RCC 7860 (cell line): ENCODE measurements at regions not wholly inside any gene's neighbourhood (a gene's known extent, or its start where the extent isn't known, plus 50 kb on each side); places are given as distances from the start of the nearest gene placed in this dataset.
"Not testable (repeated sequence)": the region's sequence is repeated elsewhere in the genome, so short reads cannot be mapped to it uniquely, and the experiment has no call there.

Source experiments
- DNase-seq: peaks from one replicate; pipeline ENCODE4 v3.0.0-alpha.2; 2015; ENCODE audit warnings: low spot score
- FAIRE-seq: peaks from 2 replicates; lab custom pipeline; 2012; peaks lifted over from hg19 to GRCh38; lab: Jason Lieb, UNC

DNA sequence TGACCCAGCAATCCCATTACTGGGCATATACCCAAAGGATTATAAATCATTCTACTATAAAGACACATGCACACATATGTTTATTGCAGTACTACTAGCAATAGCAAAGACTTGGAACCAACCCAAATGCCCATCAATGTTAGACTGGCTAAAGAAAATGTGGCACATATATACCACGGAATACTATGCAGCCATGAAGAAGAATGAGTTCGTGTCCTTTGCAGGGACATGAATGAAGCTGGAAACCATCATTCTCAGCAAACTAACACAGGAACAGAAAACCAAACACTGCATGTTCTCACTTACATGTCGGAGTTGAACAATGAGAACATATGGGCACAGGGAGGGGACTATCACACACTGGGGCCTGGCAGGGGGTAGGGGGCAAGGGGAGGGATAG is 183.0 kb downstream of the HACE1 start:
- not testable (repeated sequence) for FAIRE-seq

DNA sequence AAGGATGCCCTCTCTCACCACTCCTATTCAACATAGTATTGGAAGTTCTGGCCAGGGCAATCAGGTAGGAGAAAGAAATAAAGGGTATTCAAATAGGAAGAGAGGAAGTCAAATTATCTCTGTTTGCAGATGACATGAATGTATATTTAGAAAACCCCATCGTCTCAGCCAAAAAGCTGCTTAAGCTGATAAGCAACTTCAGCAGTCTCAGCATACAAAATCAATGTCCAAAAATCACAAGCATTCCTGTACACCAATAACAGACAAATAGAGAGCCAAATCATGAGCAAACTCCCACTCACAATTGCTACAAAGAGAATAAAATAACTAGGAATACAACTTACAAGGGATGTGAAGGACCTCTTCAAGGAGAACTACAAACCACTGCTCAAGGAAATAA is 184.6 kb downstream of the HACE1 start:
- DNase-seq, FAIRE-seq: not testable (repeated sequence)

More for the DNA sequence above, 183.0 kb downstream of the HACE1 start:
- not testable (repeated sequence) for DNase-seq

GRCh38 chr6:104673078-104673477 is 186.6 kb downstream of the HACE1 start:
- DNase-seq: not testable (repeated sequence)

DNA sequence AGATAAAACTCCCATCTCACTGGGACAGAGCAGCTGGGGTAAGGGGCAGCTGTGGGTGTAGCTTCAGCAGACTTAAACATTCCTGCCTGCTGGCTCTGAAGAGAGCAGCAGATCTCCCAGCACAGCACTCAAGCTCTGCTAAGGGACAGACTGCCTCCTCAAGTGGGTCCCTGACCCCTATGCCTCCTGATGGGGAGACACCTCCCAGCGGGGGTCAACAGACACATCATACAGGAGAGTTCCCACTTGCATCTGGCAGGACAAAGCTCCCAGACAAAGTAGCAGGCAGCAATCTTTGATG is 188.2 kb downstream of the HACE1 start:
- not testable (repeated sequence) for DNase-seq, FAIRE-seq

More at GRCh38 chr6:104673078-104673477, 186.6 kb downstream of the HACE1 start:
- not testable (repeated sequence) for FAIRE-seq

DNA sequence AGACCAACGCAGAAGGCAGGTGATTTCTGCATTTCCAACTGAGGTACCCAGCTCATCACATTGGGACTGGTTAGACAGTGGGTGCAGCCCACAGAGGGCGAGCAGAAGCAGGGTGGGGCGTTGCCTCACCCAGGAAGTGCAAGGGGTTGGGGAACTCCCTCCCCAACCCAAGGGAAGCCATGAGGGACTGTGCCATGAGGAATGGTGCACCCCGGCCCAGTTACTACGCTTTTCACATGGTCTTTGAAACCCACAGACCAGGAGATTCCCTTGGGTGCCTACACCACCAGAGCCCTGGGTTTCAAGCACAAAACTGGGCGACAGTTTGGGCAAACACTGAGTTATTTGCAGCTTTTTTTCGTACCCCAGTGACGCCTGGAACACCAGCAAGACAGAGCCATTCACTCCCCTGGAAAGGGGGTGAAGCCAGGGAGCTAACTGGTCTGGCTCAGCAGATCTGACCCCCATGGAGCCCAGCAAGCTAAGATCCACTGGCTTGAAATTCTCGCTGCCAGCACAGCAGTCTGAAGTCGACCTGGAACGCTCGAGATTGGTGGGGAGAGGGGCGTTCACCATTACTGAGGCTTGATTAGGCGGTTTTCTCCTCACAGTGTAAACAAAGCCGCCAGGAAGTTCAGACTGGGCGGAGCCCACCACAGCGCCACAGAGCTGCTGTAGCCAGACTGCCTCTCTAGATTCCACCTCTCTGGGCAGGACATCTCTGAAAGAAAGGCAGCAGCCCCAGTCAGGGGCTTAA is 188.7 kb downstream of the HACE1 start:
- not testable (repeated sequence) for FAIRE-seq, DNase-seq

GRCh38 chr6:104669483-104669882 is 190.2 kb downstream of the HACE1 start:
- FAIRE-seq (no peak), DNase-seq (no peak)

DNA sequence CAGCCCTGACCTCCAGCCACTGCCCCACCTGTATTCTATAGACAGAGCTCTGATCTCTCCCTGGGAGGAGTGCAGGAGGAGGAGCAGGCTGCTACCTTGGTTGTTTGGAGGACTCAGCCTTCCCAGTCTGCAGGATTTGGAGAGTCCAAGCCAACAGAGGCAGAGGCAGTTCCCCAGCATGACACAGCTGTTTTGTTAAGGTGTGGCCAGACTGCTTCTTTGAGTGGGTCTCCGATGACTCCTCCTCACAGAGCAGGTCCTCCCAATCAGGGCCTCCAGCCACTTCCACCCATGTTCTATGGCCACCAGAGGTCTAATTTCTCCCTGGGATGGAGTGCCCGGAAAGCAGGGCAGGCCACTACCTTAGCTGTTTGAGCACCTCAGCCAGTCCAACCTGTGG is 203.5 kb downstream of the HACE1 start:
- no peak for FAIRE-seq
- DNase-seq: no peak

- FAIRE-seq: no peak
- DNase-seq: no peak
Measured at GRCh38 chr6:104653781-104654180, 205.9 kb downstream of the HACE1 start.

- no peak for FAIRE-seq
- DNase-seq: no peak
Measured at GRCh38 chr6:104648347-104648746, 211.4 kb downstream of the HACE1 start.

GRCh38 chr6:104644848-104645247 is 214.9 kb downstream of the HACE1 start:
- FAIRE-seq (no peak), DNase-seq (no peak)

DNA sequence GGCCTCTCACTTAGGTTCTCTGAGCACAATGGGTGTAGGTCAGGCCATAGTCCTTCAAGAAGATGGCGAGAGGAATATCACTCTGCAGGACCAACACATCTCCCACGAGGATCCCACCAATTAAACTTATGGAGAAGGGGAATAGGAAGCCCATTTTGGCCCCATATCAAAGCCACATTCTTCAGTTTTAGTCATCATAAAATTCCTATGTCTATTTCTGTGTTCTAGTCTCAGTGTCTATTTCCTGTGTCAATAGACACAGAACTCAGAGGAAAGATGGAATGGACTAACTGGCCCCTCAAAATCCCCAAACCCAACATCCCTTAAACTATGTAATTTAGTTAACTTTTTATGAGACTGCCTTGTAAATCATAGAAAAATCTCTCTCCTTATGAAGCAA is 216.8 kb downstream of the HACE1 start:
- DNase-seq: no peak
- no peak for FAIRE-seq

- DNase-seq (no peak), FAIRE-seq (no peak)
Measured at GRCh38 chr6:104640761-104641160, 219.0 kb downstream of the HACE1 start.

GRCh38 chr6:104640150-104640700 is 219.5 kb downstream of the HACE1 start:
- FAIRE-seq (no peak), DNase-seq (no peak)

- no peak for DNase-seq
- no peak for FAIRE-seq
Measured at GRCh38 chr6:104639668-104640067, 220.1 kb downstream of the HACE1 start.

DNA sequence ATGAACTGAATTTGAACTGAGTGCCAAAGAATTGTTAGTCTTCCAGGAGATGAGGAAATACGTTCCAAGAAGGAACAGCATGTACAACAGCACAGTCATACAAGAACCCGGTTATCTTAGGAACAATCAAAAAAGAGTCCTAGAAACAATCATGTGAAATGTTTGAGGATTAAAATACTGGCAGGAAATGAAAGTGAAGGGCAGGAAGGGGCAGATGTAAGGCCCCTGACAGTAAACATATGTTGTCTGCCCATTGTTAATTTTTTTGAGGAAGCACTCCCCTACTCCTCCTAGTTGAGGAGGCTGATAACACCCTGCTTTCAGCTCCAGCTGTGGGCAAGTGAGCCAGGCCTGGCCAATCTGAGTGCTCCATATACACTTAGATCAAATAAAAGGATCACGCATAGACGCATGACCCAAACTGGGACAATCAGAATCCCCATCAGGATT is 220.9 kb downstream of the HACE1 start:
- DNase-seq (no peak), FAIRE-seq (no peak)

DNA sequence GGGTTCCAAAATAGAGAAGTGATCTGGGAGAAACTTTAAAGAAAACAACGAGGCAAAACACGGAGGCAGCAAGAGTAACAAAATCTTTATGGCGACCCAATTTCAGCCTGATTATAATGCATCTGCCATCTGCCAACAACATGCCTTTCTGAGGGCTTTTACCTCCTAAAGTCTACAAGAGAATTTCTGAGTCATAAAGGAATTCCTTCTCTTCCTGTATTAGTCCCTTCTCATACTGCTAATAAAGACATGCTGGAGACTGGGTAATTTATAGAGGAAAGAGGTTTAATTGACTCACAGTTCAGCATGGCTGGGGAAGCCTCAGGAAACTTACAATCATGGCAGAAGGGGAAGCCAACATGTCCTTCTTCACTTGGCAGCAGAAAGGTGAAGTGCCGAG is 226.6 kb downstream of the HACE1 start:
- DNase-seq (no peak), FAIRE-seq (no peak)

- no peak for FAIRE-seq
- DNase-seq: no peak
Measured at GRCh38 chr6:104632588-104632987, 227.1 kb downstream of the HACE1 start.

DNA sequence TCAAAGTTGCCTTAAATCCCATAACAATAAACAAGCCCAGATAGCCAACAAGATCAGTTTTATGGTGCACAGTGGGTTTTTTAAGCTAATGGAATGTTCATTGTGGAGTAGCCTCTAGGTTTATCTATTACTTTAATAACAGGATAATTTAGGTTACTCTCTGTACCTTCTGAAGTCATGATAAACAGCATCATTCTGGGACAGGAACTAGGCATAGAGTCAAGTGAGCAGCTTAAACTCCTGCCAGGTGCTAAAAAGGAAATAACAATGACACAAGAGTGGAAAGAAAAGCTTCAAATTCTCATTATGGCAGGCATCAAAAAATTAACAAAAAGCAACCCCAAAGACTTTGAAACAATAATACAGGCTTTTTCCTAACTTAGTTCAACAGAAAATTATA is 228.8 kb downstream of the HACE1 start:
- DNase-seq (no peak), FAIRE-seq (no peak)

DNA sequence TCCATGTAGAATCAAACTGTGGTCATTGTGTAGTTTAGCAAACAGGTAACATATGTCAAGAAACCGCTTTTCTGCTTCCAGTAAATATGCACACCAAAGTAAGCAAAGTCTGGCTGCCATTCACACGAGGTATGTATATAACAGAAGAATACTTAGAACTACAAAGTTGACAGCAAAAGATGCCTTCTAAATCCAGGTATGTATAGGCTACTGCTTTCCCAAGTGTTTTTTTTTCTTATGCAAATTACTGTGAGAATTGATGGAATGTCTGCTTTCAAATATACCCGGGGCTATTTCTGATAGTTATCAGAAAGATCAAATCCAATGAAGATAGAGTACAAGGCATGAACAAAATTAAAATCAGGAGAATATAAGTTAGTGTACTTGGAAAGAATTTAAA is 229.2 kb downstream of the HACE1 start:
- no peak for DNase-seq
- FAIRE-seq: no peak

GRCh38 chr6:104629826-104630225 is 229.9 kb downstream of the HACE1 start:
- no peak for FAIRE-seq
- no peak for DNase-seq

DNA sequence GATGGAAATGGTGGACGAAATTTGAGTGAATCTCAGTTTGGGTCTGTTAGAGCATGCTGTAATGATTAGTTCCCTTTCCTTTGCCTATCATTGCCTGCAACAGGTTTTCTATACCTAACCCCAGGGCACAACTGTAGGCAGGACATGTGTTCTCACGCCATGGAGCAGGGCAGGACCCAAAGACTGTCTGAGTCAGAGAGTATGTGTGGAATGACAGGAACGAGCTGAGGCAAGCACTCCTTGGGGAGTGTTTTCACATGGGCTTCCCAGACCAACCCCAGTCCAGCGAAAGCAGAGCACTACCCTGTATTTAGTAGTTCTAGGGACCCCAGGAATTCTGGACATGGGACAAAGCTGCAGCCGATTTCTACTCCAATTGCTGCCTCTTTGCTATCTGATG is 234.2 kb downstream of the HACE1 start:
- FAIRE-seq (no peak), DNase-seq (no peak)

- DNase-seq: no peak
- no peak for FAIRE-seq
Measured at GRCh38 chr6:104623052-104623690, 236.5 kb downstream of the HACE1 start.
